Right lobe of liver (tissue), 6 donors: ENCODE measurements at regions not wholly inside any gene's neighbourhood (a gene's known extent, or its start where the extent isn't known, plus 50 kb on each side); places are given as distances from the start of the nearest gene placed in this dataset.
"Not testable (repeated sequence)": the region's sequence is repeated elsewhere in the genome, so short reads cannot be mapped to it uniquely, and the experiment has no call there.

ENCODE experiments used
- ATAC-seq, 4 donors: fragments of 200-7000 bp; cut with Tn5 transposase; one replicate each; pipeline ENCODE4 v1.9.1; 2020; ENCODE audit warnings: mild to moderate bottlenecking in 4 of 4, moderate library complexity in 4 of 4
- DNase-seq, 3 donors: peaks; one replicate each; pipeline ENCODE4 v3.0.0-alpha.2; 2020
- H3K27ac ChIP-seq, 3 donors: fragments of 200-600 bp; one replicate each; pipeline ENCODE4 v1.8.0; 2022
- H3K27me3 ChIP-seq, 2 donors: fragments of 200-600 bp; one replicate each; pipeline ENCODE4 v1.8.0; 2022
- H3K36me3 ChIP-seq, 4 donors: fragments of 200-600 bp; sonication (generic) in 1 of 4; one replicate each; pipeline versions ENCODE4 v1.5.1 to v1.8.0; 2017 to 2022; ENCODE audit warnings: control low read depth in 1 of 4
- H3K4me1 ChIP-seq, 4 donors: fragments of 200-600 bp; sonication (generic) in 1 of 4; one replicate each; pipeline versions ENCODE4 v1.5.1 to v1.8.0; 2017 to 2022; ENCODE audit warnings: control low read depth in 1 of 4
- H3K4me3 ChIP-seq, 3 donors: fragments of 200-600 bp; one replicate each; pipeline ENCODE4 v1.8.0; 2022
- H3K9me3 ChIP-seq, 4 donors: fragments of 200-600 bp; sonication (generic) in 1 of 4; one replicate each; pipeline versions ENCODE4 v1.5.1 to v1.8.0; 2017 to 2022; ENCODE audit warnings: control low read depth in 1 of 4
- CTCF ChIP-seq, 4 donors: fragments of 200-600 bp in 3 of 4; fragments of 450-650 bp in 1 of 4; IDR thresholded peaks; one replicate each; pipeline versions ENCODE4 v1.5.1 to v1.8.0; 2016 to 2022; ENCODE audit warnings: antibody characterized with exemption in 4 of 4, mild to moderate bottlenecking in 2 of 4
- POLR2A ChIP-seq: fragments of 450-650 bp; IDR thresholded peaks from one replicate; pipeline ENCODE4 v1.6.1; 2017; ENCODE audit warnings: antibody characterized with exemption, mild to moderate bottlenecking
- WGBS: methylation state at CpG from one replicate; pipeline ENCODE4 v1.1.6; 2018; ENCODE audit warnings: low coverage, low lambda C conversion rate; ENCODE audit not compliant: insufficient coverage; ENCODE audit errors: missing lambda C conversion rate; 5-methylcytosine and 5-hydroxymethylcytosine counted together
- intact Hi-C, 2 donors: fragments of 100-400 bp; cut with DNase I; formaldehyde crosslinking; loops; one replicate each; pipeline versions ENCODE4 v1.11.2 to v1.14.1; 2022
- donor health status: DM: no; HTN: yes; CAD: no.
- donor health status: DM: no; HTN: no; CAD: no.
- donor health status: DM: no; HTN: no; CAD: no.
- donor health status: DM: no; HTN: yes; CAD: no.
- donor health status: DM: no; HTN: yes; CAD: no.

GRCh38 chr4:148653681-148654080 lies 211.5 kb upstream of the NR3C2 start:
- no peak for TF ChIP-seq POLR2A
- no peak for TF ChIP-seq CTCF (IDR thresholded peaks at IDR 0.05)
- no peak overlapping the region for H3K27ac ChIP-seq
- no peaks in the 10 kb centered on the region for H3K27me3 ChIP-seq
- no peaks in the 10 kb centered on the region for H3K4me1 ChIP-seq
- DNase-seq, result no peak
- WGBS, result 70% methylated on average over 4 of the region's 4 CpGs
- H3K9me3 ChIP-seq, result no peaks in the 10 kb centered on the region
- no peaks in the 10 kb centered on the region for H3K36me3 ChIP-seq
- ATAC-seq, result no peak
- intact Hi-C loops, result no loop called here
- H3K4me3 ChIP-seq, result no peak overlapping the region

GRCh38 chr4:148651991-148652390 lies 209.8 kb upstream of the NR3C2 start:
- Histone ChIP-seq H3K4me1 (no peaks in the 10 kb centered on the region), H3K27ac (no peak overlapping the region), H3K27me3 (no peaks in the 10 kb centered on the region), H3K36me3 (no peaks in the 10 kb centered on the region), H3K4me3 (no peak overlapping the region), H3K9me3 (no peaks in the 10 kb centered on the region)
- intact Hi-C loops, result no loop called here
- WGBS, result 62% methylated on average over 2 of the region's 2 CpGs
- TF ChIP-seq CTCF (IDR thresholded peaks at IDR 0.05), result no peak
- no peak for TF ChIP-seq POLR2A
- DNase-seq (no peak), ATAC-seq (no peak)

GRCh38 chr4:148649652-148650331 lies 207.6 kb upstream of the NR3C2 start:
- TF ChIP-seq POLR2A (no peak), CTCF (IDR thresholded peaks at IDR 0.05) (no peak)
- no peak overlapping the region for H3K27ac ChIP-seq
- intact Hi-C loops, result no loop called here
- no peak overlapping the region for H3K4me3 ChIP-seq
- DNase-seq (no peak), ATAC-seq (no peak)
- no peaks in the 10 kb centered on the region for H3K27me3 ChIP-seq
- H3K4me1 ChIP-seq, result no peaks in the 10 kb centered on the region
- WGBS, result 64% methylated on average over 1 of the region's 1 CpG
- H3K36me3 ChIP-seq, result no peaks in the 10 kb centered on the region
- H3K9me3 ChIP-seq, result no peaks in the 10 kb centered on the region

- no peak for TF ChIP-seq POLR2A
- no peak for TF ChIP-seq CTCF (IDR thresholded peaks at IDR 0.05)
- WGBS, result 46% methylated on average over 2 of the region's 2 CpGs
- no peak for ATAC-seq
These were observed 201.6 kb upstream of the NR3C2 start for GRCh38 chr4:148643851-148644250.

GRCh38 chr4:148642907-148643306 lies 200.7 kb upstream of the NR3C2 start:
- Histone ChIP-seq H3K9me3 (no peaks in the 10 kb centered on the region), H3K36me3 (no peaks in the 10 kb centered on the region), H3K4me3 (no peak overlapping the region), H3K27me3 (no peaks in the 10 kb centered on the region), H3K4me1 (no peaks in the 10 kb centered on the region), H3K27ac (no peak overlapping the region)
- intact Hi-C loops, result no loop called here
- ATAC-seq, result no peak
- TF ChIP-seq POLR2A (no peak), CTCF (IDR thresholded peaks at IDR 0.05) (no peak)
- DNase-seq, result no peak
- 49% methylated on average over 2 of the region's 2 CpGs for WGBS

More at GRCh38 chr4:148643851-148644250, 201.6 kb upstream of the NR3C2 start:
- H3K27me3 ChIP-seq, result no peaks in the 10 kb centered on the region
- H3K4me1 ChIP-seq, result no peaks in the 10 kb centered on the region
- H3K27ac ChIP-seq, result no peak overlapping the region
- H3K9me3 ChIP-seq, result no peaks in the 10 kb centered on the region
- H3K36me3 ChIP-seq, result no peaks in the 10 kb centered on the region
- intact Hi-C loops, result no loop called here
- no peak for DNase-seq
- no peak overlapping the region for H3K4me3 ChIP-seq

- H3K36me3 ChIP-seq, ATAC-seq, H3K27ac ChIP-seq, H3K4me3 ChIP-seq, H3K27me3 ChIP-seq, H3K4me1 ChIP-seq, DNase-seq, H3K9me3 ChIP-seq, intact Hi-C loops: not testable (repeated sequence)
- 61% methylated on average over 2 of the region's 2 CpGs for WGBS
These were observed 195.9 kb upstream of the NR3C2 start for GRCh38 chr4:148638079-148638478.

GRCh38 chr4:148637453-148637852 lies 195.2 kb upstream of the NR3C2 start:
- 67% methylated on average over 1 of the region's 3 CpGs for WGBS
- ATAC-seq, H3K27ac ChIP-seq: not testable (repeated sequence)

More at GRCh38 chr4:148637453-148637852, 195.2 kb upstream of the NR3C2 start:
- intact Hi-C loops, H3K27me3 ChIP-seq, H3K4me3 ChIP-seq, H3K36me3 ChIP-seq, H3K9me3 ChIP-seq, DNase-seq, H3K4me1 ChIP-seq: not testable (repeated sequence)
